Mesendoderm (in vitro differentiated cells): ENCODE measurements at regions not wholly inside any gene's neighbourhood (a gene's known extent, or its start where the extent isn't known, plus 50 kb on each side); places are given as distances from the start of the nearest gene placed in this dataset.

ENCODE experiments used
- DNase-seq: peaks from one replicate; pipeline ENCODE4 v3.0.0; 2013
- H2AK5ac ChIP-seq: 2 replicates; pipeline ENCODE4 v1.6.1; 2013; ENCODE audit warnings: low read length, inconsistent platforms
- H2BK120ac ChIP-seq: 2 replicates; pipeline ENCODE4 v1.6.1; 2013; ENCODE audit warnings: low read depth, mild to moderate bottlenecking, low read length, moderate library complexity, mixed read lengths
- H2BK15ac ChIP-seq: replicated peaks from 2 replicates; pipeline ENCODE4 v1.6.1; 2013; ENCODE audit warnings: low read depth, mild to moderate bottlenecking, moderate library complexity
- H2BK5ac ChIP-seq: 2 replicates; pipeline ENCODE4 v1.6.1; 2013; ENCODE audit warnings: low read length, inconsistent platforms
- H3K18ac ChIP-seq: 2 replicates; pipeline ENCODE4 v1.6.1; 2013; ENCODE audit warnings: mild to moderate bottlenecking, low read length, mixed read lengths
- H3K23ac ChIP-seq: one replicate; pipeline ENCODE4 v1.6.1; 2013; ENCODE audit warnings: low read length
- H3K27ac ChIP-seq: 2 replicates; pipeline ENCODE4 v1.5.1; 2013; ENCODE audit warnings: low read depth, mild to moderate bottlenecking, inconsistent platforms, low read length, moderate library complexity
- H3K27me3 ChIP-seq: 2 replicates; pipeline ENCODE4 v1.6.1; 2013; ENCODE audit warnings: low read length, control low read depth, mild to moderate bottlenecking, inconsistent platforms; ENCODE audit not compliant: insufficient read depth, poor library complexity
- H3K36me3 ChIP-seq: 2 replicates; pipeline ENCODE4 v1.6.1; 2013; ENCODE audit warnings: low read length, inconsistent platforms; ENCODE audit not compliant: control insufficient read depth, insufficient read depth
- H3K4ac ChIP-seq: one replicate; pipeline ENCODE4 v1.6.1; 2013; ENCODE audit warnings: low read depth, mild to moderate bottlenecking, low read length, moderate library complexity
- H3K4me1 ChIP-seq: 2 replicates; pipeline ENCODE4 v1.6.1; 2013; ENCODE audit warnings: low read depth, low read length, inconsistent platforms; ENCODE audit not compliant: control insufficient read depth
- H3K4me2 ChIP-seq: 2 replicates; pipeline ENCODE4 v1.6.1; 2013; ENCODE audit warnings: low read length
- H3K4me3 ChIP-seq: 2 replicates; pipeline ENCODE4 v1.5.1; 2013; ENCODE audit warnings: mild to moderate bottlenecking, low read length
- H3K56ac ChIP-seq: one replicate; pipeline ENCODE4 v1.6.1; 2013; ENCODE audit warnings: low read length
- H3K79me1 ChIP-seq: 2 replicates; pipeline ENCODE4 v1.6.1; 2013; ENCODE audit warnings: low read length, inconsistent platforms
- H3K79me2 ChIP-seq: 2 replicates; pipeline ENCODE4 v1.6.1; 2013; ENCODE audit warnings: mild to moderate bottlenecking, low read length; ENCODE audit not compliant: control insufficient read depth, insufficient read depth
- H3K9ac ChIP-seq: 2 replicates; pipeline ENCODE4 v1.6.1; 2013; ENCODE audit warnings: low read length, inconsistent platforms
- H4K5ac ChIP-seq: one replicate; pipeline ENCODE4 v1.6.1; 2013; ENCODE audit warnings: low read length
- H4K8ac ChIP-seq: one replicate; pipeline ENCODE4 v1.6.1; 2013; ENCODE audit warnings: low read depth, mild to moderate bottlenecking, control low read depth, low read length, moderate library complexity
- WGBS: extraction: QIAGEN DNeasy Blood & Tissue Kit; methylation state at CpG from one replicate; pipeline ENCODE4 v1.1.7; 2013; ENCODE audit warnings: low lambda C conversion rate, missing lambda C conversion rate; ENCODE audit not compliant: insufficient coverage; ENCODE audit errors: extremely low coverage; 5-methylcytosine and 5-hydroxymethylcytosine counted together

DNA sequence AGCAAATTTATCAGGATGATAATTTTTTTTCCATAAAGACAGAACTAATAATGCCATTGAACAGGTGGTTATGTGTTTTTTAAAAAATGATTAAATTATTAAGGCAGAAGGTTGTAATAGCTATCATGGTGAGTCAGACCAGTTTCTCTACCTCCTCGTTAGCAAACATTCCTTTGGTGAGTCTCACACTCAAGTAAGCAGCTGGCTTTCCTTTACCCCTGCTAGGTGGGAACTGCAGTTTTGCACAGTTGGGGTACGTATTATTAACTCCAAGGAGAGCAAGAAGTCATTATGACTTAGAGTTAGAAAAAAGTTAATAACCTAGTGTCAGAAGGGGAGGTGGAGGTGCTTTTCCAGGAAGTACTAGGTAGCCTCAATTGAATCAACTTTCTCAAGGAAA lies 165.3 kb downstream of the SNAPC1 start:
- H3K9ac ChIP-seq = no peak overlapping the region
- H2BK5ac ChIP-seq = no peak overlapping the region
- H3K79me1 ChIP-seq = no peaks in the 10 kb centered on the region
- no peak overlapping the region for H2BK15ac ChIP-seq
- H4K8ac ChIP-seq = no peak overlapping the region
- H3K27ac ChIP-seq = peak overlapping the region; percentile 27
- peaks cover 10% of the 10 kb centered on the region for H3K4me1 ChIP-seq
- no peaks in the 10 kb centered on the region for H3K79me2 ChIP-seq
- no peak overlapping the region for H4K5ac ChIP-seq
- no peak overlapping the region for H2AK5ac ChIP-seq
- peak overlapping the region; percentile 1 for H3K4ac ChIP-seq
- H3K23ac ChIP-seq = no peak overlapping the region
- H3K56ac ChIP-seq = no peak overlapping the region
- DNase-seq = peak; percentile 81
- no peaks in the 10 kb centered on the region for H3K27me3 ChIP-seq
- H3K4me3 ChIP-seq = no peak overlapping the region
- no CpG with 5 or more reads among the region's 2 CpGs for WGBS
- no peak overlapping the region for H2BK120ac ChIP-seq
- no peaks in the 10 kb centered on the region for H3K36me3 ChIP-seq
- H3K18ac ChIP-seq = no peak overlapping the region
- H3K4me2 ChIP-seq = no peak overlapping the region

DNA sequence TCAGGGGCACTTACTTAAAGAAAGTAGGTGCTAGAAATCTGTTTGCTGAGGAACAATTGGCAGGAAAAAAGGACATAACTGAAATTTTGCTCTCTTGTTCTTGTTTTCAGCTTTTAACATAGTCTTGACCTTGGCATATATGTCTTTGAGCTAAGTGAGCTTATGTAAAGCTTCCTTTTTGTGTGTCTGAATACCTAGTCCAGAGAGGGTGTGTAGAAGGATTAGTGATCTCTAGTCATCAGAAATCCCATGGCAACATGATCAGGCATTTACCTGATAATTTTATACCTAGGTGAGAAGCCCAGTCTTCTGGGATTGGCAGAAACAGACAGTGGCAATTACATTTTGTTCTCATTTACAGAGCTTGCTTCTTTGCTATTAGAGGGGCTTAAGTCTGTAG lies 166.1 kb downstream of the SNAPC1 start:
- DNase-seq = no peak
- peaks cover 10% of the 10 kb centered on the region for H3K4me1 ChIP-seq
- no peak overlapping the region for H3K18ac ChIP-seq
- H2BK15ac ChIP-seq = no peak overlapping the region
- no peak overlapping the region for H2BK5ac ChIP-seq
- no peak overlapping the region for H3K4me3 ChIP-seq
- H3K36me3 ChIP-seq = no peaks in the 10 kb centered on the region
- no peaks in the 10 kb centered on the region for H3K27me3 ChIP-seq
- H3K4ac ChIP-seq = no peak overlapping the region
- H4K5ac ChIP-seq = no peak overlapping the region
- no peak overlapping the region for H3K9ac ChIP-seq
- H3K79me1 ChIP-seq = no peaks in the 10 kb centered on the region
- H2AK5ac ChIP-seq = no peak overlapping the region
- H3K23ac ChIP-seq = no peak overlapping the region
- H4K8ac ChIP-seq = no peak overlapping the region
- H2BK120ac ChIP-seq = no peak overlapping the region
- H3K79me2 ChIP-seq = no peaks in the 10 kb centered on the region
- no peak overlapping the region for H3K27ac ChIP-seq
- H3K4me2 ChIP-seq = no peak overlapping the region
- no peak overlapping the region for H3K56ac ChIP-seq

- H3K36me3 ChIP-seq = no peaks in the 10 kb centered on the region
- H3K4ac ChIP-seq = no peak overlapping the region
- no peak overlapping the region for H2BK5ac ChIP-seq
- H3K4me3 ChIP-seq = no peak overlapping the region
- H4K8ac ChIP-seq = peak overlapping the region; percentile 69
- no peaks in the 10 kb centered on the region for H3K79me2 ChIP-seq
- no peak overlapping the region for H4K5ac ChIP-seq
- WGBS = no CpG with 5 or more reads among the region's 4 CpGs
- no peaks in the 10 kb centered on the region for H3K27me3 ChIP-seq
- peak overlapping the region; percentile 67 for H2BK120ac ChIP-seq
- H3K4me1 ChIP-seq = peaks cover 10% of the 10 kb centered on the region
- no peak overlapping the region for H3K4me2 ChIP-seq
- H3K23ac ChIP-seq = no peak overlapping the region
- H3K79me1 ChIP-seq = no peaks in the 10 kb centered on the region
- H3K9ac ChIP-seq = no peak overlapping the region
- no peak overlapping the region for H2AK5ac ChIP-seq
- no peak for DNase-seq
- H3K18ac ChIP-seq = peak overlapping the region; percentile 39
- H3K56ac ChIP-seq = no peak overlapping the region
- H2BK15ac ChIP-seq = no peak overlapping the region
- H3K27ac ChIP-seq = no peak overlapping the region
These were observed 166.5 kb downstream of the SNAPC1 start for GRCh38 chr14:61928701-61929100.

- Histone ChIP-seq H4K8ac (no peak overlapping the region), H3K79me2 (no peaks in the 10 kb centered on the region), H2BK5ac (no peak overlapping the region), H2BK120ac (no peak overlapping the region), H3K27me3 (no peaks in the 10 kb centered on the region), H3K9ac (no peak overlapping the region), H3K36me3 (no peaks in the 10 kb centered on the region), H3K56ac (no peak overlapping the region), H3K4me3 (no peak overlapping the region), H3K4me2 (no peak overlapping the region), H3K79me1 (no peaks in the 10 kb centered on the region), H3K23ac (no peak overlapping the region), H2AK5ac (no peak overlapping the region), H3K4ac (no peak overlapping the region), H3K4me1 (peaks cover 10% of the 10 kb centered on the region), H3K27ac (no peak overlapping the region), H4K5ac (no peak overlapping the region), H2BK15ac (no peak overlapping the region), H3K18ac (no peak overlapping the region)
- no peak for DNase-seq
- no CpG with 5 or more reads among the region's 2 CpGs for WGBS
These were observed 167.4 kb downstream of the SNAPC1 start for GRCh38 chr14:61929651-61930050.

DNA sequence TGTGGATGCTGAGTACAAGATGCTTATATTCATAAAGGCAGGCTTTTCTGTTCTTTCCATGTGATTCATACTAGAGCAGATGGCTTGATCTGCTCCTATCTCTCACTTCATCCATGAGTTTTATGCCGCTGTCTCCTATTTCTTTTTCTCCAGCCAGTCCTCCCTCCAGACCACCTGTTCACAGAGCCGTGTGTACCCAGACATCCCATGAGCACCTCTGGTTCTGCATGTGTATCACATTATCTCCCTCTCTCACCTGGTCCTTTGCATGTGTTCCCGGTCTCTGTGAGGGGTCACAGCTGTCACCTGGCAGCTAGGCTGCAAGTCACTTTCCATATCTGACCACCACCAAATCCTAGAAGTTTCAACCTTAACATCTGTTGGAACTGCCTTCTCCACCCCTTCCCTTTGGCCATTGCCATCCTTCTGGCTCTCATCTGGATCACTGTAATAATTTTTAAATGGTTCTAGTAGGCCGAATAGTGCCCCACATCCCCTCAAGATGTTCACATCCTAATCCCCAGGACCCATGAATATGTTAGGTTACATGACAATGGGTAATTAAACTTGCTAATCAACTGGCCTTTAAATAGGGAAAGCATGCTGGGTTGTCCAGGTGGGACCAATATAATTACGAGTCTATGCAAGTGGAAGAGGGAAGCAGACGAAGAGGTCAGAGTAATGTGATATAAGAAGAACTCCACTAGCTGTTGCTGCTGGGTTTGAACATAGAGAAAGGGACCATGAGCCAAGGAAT lies 168.1 kb downstream of the SNAPC1 start:
- no peak overlapping the region for H4K5ac ChIP-seq
- no peak overlapping the region for H3K23ac ChIP-seq
- no peak overlapping the region for H2BK120ac ChIP-seq
- no peak overlapping the region for H3K4me2 ChIP-seq
- H3K36me3 ChIP-seq = no peaks in the 10 kb centered on the region
- H3K27me3 ChIP-seq = no peaks in the 10 kb centered on the region
- H3K27ac ChIP-seq = no peak overlapping the region
- H2AK5ac ChIP-seq = no peak overlapping the region
- no peak overlapping the region for H4K8ac ChIP-seq
- H3K4me3 ChIP-seq = no peak overlapping the region
- no peaks in the 10 kb centered on the region for H3K79me2 ChIP-seq
- DNase-seq = peak; percentile 50
- no peak overlapping the region for H2BK5ac ChIP-seq
- H3K4me1 ChIP-seq = peaks cover 10% of the 10 kb centered on the region
- no peak overlapping the region for H2BK15ac ChIP-seq
- no peak overlapping the region for H3K18ac ChIP-seq
- no peak overlapping the region for H3K56ac ChIP-seq
- H3K4ac ChIP-seq = no peak overlapping the region
- WGBS = no CpG with 5 or more reads among the region's 6 CpGs
- no peaks in the 10 kb centered on the region for H3K79me1 ChIP-seq
- no peak overlapping the region for H3K9ac ChIP-seq

DNA sequence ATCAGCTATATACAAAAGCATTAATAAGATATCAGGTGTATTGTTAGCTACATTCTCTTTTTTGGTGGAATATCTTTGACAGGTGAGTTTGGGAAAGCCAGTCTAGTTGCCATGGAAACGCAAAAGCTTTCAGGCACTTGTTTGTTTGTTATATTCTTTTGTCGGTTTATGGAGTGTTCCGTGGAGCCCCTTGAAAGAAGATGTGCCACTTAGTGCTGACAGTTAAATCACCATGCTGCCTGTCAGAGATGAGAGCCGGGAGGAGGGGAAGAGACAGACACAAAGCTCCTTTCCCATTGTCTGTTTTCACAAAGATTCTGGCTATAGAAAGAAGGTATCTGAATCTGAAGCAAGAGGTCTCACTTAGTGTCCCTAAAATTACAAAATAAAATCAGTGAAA lies 170.8 kb downstream of the SNAPC1 start:
- no peak overlapping the region for H3K4ac ChIP-seq
- no peak overlapping the region for H3K27ac ChIP-seq
- H2BK15ac ChIP-seq = no peak overlapping the region
- H3K36me3 ChIP-seq = no peaks in the 10 kb centered on the region
- H2BK120ac ChIP-seq = no peak overlapping the region
- no peak overlapping the region for H3K4me2 ChIP-seq
- no peak overlapping the region for H4K5ac ChIP-seq
- no peak overlapping the region for H3K9ac ChIP-seq
- DNase-seq = no peak
- H3K4me1 ChIP-seq = peaks cover 10% of the 10 kb centered on the region
- no peaks in the 10 kb centered on the region for H3K79me2 ChIP-seq
- no peak overlapping the region for H3K4me3 ChIP-seq
- H2BK5ac ChIP-seq = no peak overlapping the region
- H4K8ac ChIP-seq = no peak overlapping the region
- H3K27me3 ChIP-seq = no peaks in the 10 kb centered on the region
- no peak overlapping the region for H2AK5ac ChIP-seq
- H3K79me1 ChIP-seq = no peaks in the 10 kb centered on the region
- no peak overlapping the region for H3K56ac ChIP-seq
- no CpG with 5 or more reads among the region's 4 CpGs for WGBS
- H3K18ac ChIP-seq = no peak overlapping the region
- no peak overlapping the region for H3K23ac ChIP-seq
